GM21576 (cell line): ENCODE measurements at regions not wholly inside any gene's neighbourhood (a gene's known extent, or its start where the extent isn't known, plus 50 kb on each side); places are given as distances from the start of the nearest gene placed in this dataset.

Source experiments
- ATAC-seq: cut with Tn5 transposase; IDR thresholded peaks from one replicate; pipeline ENCODE4 v1.9.1; 2021; ENCODE audit warnings: mild to moderate bottlenecking, moderate library complexity; ENCODE audit not compliant: unreplicated experiment

DNA sequence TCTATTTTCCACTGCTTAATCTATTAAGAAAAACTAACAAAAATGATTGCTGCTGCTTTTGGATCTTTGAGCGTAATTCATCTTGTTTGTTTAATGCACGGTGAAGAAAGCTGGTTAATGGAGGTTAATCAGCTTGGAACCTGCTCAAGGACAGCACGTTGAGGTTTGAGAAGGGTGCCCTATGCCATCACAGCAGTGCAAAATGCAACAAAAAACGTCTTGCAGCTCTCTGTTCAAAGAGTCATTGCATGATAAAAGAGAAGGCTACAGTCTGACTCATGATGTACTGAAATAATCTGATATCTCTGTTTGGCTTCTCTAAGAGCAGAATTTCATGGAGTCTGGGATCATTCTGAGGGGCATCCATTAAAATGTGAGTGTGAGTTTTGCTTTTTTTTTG is 80.6 kb upstream of the PREP start:
- ATAC-seq, result no peak

DNA sequence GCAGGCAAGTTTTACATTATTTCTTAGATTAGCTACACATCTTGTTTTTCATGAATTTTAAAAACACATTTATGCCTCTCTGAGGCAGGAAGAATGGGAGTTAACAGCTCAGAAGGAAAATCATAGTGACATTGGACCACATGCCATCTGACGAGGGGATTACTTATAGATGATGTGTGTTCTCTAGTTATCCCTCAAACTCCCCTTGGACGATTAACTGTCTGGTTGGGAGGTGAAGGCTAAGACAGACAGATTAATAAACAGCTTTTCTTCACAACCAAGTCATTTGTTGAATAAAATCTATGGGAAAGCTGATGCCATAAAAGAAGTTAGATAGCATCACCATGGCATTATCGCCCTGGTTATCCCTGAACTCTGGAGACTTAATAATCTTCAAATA is 80.0 kb upstream of the PREP start:
- ATAC-seq, result no peak

DNA sequence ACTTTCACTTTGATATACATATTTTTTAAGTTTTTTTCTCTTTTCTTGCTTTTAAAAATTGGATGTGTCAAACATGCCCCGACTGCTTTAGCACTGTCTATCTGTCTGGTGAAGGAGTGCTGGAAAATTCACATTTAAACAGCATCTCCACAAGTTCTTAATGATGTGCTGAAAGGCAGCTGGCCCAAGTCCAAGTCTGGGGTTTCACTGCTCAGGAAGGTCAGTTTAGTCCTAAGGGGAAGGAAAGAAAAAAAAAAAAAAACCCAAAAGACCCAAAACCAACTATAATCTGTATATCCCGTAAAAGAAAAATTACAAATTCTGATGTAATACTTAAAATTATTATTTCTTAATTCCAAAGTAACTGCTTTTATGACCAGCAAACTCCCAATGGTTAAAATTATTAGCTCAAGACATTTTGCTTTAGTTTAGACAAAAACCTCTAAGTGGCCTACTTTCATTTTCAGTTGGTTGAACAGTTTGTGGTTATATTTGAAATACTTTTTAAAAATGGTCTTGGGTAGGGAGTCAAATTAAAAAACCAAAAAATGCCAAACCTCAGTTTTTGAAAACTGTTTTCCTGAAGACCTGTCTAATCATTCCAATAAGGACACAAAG is 79.5 kb upstream of the PREP start:
- ATAC-seq, result no peak

DNA sequence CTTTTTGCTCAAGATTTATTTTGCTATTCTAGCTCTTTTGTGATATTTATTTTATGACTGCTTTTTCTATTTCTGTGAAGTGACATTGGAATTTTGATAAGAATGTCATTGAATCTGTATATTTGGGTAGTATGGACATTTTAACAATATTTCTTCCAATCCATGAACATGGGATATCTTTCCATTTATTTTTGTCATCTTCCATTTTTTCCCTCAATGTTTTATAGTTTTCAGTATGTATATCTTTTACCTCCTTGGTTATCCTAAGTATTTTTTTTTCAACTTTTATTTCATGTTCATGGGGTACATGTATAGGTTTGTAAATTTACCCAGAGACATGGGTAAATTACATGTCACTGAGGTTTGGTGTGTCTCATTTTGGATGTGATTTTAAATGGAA is 74.1 kb upstream of the PREP start:
- ATAC-seq, result no peak

DNA sequence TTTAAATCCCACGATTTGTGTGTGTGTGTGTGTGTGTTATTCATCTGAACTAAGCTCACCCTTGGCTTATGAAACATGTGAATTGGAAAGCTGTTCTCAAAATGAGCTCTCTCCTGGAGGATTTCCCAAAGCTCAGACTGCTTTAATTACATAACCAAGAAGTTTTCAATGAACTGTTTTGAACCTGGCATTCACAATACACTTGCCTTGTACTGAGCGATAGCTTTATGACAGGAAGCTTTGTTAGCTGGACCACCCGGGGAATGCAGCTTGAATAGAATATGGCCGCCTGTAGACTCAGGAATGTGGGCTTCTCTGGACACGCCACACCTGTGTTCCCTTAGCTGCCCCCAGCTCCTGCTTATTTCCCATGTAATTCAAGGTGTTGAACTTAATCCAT is 71.4 kb upstream of the PREP start:
- ATAC-seq, result no peak

DNA sequence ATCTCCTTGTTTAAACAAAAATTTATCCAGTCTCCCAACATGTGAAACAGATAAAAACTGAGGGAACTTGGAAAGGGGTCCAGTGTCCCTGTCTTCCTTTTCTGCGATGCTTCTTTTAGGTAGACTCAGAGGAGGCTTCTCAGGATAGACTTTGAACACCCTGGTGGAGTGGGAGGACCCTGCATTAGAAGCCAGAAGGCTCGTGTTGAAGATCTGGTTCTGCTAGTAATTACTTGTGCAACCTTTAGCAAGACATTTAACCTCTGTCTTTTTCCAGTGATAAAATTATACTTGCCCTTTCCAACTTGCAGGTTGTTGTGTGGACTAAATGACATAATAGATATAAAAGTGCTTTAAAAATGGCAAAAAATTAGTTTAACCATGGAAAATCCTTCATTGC is 67.1 kb upstream of the PREP start:
- ATAC-seq, result no peak

DNA sequence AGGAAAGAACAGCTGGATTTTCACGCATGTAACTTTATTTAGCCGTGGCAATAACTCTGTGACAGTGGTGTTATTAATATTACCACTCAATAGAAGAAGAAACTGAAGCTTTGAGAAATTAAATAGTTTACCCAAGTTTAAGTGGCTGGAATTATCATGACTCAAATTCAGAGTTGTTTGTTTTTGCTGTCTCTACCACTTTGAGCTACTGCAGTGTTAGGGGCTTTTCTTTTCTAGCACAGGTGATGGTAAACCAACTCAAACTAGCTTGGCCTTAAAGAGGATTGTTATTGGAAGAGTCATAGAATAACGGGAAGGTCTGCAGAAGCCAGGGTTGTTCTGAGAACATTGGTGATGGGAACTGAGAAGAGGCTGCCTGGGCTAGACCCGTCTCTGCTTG is 66.0 kb upstream of the PREP start:
- no peak for ATAC-seq

DNA sequence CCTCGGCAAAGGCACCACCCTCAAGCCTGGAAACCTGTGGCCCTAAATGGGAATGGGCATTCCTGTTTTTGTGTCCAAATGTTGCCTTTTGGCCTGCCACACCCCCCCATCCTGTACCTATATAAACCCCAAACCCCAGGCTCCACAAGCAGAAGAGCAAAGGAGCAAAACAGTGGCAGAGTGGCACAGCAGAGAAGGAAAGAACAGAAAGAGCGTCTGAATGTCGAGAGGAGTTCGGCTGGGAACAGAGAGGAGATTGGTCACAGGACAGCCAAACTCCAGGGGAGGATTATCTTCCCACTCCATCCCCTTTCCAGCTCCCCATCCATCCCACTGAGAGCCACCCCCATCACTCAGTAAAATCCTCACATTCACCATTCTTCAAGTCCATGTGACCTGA is 58.0 kb upstream of the PREP start:
- no peak for ATAC-seq

DNA sequence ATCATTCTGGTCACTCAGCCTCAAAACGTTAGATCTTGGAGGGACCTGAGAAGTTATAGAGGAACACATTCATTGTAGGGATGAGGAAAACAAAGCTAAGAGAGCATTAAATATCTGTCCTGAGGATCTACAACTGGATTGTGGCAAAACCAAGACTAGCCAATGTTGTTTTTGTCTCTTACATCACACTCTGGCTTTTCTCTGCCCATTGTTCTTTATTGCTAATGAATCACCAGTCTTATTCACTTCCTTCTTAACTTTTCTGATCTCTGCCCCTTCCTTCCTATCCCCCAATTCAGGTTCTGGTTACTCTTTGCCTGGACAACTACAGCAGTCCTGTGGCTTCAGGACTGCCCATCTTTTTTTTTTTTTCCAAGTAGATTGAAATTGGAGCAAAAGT is 57.0 kb upstream of the PREP start:
- ATAC-seq, result no peak

DNA sequence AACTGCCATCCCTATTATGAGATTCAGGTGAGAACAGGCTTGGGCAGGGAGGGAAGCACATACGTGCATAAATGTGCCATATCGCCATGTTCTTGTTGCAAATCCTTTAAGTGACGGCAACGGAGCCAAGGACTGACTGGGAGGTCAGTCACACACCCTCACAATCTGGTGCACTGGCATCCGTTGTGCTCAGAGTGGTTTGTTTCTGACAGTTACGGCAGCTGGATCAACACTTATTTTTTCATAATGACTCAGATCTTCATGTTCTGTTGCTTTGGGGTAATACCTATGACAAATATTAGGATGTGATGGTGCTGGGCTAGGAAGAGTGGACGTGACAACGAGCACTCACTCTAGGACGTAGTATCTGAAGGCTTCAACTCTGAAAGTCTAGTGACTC is 56.2 kb upstream of the PREP start:
- peak; percentile 96 for ATAC-seq

DNA sequence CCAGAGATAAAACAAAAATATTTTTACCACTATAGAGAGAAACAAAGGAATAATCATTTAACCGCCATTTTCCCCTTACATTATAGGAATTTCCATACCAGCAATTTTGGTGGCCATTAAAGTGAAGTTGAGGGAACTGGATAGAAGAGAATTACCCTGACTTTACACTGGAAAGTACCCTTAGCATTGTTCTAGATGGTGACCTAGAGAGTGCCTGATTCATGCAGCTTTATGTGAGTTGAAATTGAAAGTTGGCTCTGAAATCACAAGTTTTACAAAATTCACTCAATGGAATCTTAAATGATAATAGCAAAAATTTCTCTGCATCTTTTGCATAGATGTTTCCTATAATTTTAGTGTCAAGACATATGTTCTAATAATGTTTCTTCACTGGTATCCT is 55.7 kb upstream of the PREP start:
- peak; percentile 39 for ATAC-seq

DNA sequence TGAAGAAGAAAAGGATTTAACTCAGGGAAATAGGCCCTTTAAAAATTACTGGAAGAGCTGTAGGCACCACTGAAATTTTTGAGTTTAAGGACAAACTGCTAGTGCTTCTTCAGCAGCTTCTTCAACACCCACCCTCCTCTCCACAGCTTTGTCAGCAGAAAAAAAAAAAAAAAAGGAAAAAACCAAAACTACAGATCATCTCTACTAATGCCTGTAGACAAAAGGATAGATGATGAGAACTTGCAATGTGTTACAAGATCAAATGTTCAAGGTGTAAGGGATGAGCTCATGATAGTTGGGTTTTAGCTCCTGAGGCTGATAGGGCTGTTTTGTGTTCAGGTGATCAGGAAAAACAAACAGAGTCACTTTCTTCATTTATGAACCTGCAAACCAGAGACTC is 55.2 kb upstream of the PREP start:
- no peak for ATAC-seq

DNA sequence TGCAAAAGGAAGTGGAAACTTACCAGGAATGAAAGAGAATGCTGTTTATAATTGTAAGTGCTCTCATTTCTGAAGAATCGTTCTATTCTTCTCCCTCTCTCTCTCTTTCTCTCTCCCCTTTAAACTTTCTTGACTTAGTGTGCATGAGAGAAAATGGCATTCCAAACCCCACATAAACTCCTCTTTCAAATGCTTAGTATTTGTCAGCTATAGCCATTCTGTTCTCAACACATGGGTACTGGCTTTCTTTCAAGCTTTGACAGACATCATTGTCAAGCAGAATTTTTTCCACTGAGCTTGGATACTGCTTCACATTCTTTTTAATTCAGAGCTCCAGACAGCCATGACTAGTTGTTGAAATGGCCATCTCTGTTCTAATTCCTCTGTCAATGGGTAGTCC is 51.1 kb upstream of the PREP start:
- no peak for ATAC-seq

DNA sequence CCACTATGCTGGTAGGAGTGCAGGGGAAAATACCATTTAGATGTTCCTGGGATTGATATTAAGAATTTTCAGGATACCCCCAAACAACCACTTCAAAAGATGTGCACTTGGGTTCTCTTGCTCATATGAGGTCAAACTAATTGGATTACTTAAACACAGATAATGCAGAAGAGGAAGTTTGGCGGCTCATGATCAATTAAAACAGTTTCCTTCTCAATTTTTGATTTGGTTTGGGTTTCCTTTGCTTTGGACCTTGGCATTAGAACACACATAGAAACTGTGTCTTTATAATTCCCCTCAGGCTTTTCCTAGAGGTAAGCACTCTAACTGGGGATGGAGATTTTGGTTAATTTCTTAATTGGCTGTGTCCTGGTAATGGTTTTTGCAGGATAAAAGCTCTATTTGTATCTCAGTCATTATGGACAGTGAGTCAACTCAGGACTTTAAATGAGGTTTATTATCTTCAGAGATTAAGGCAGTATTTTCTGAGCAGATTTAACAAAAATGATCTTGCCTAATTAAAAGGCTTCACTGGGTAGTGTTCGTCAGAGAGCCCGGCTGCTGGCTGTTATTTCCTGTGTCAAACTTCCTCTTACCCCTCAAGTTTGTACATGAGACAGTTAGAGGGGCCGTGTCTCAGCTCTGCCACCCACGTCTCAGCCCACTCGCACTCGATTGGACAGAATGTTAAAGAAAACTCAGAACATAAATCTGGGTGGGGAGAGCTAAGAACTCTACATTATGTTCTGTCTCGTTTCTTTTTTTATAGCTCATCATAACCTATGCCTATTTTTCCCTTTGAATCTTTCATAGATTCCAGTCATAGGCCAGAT is 50.3 kb upstream of the PREP start:
- ATAC-seq, result peak; percentile 72
